Psoas muscle (tissue), 7 donors: ENCODE measurements at regions not wholly inside any gene's neighbourhood (a gene's known extent, or its start where the extent isn't known, plus 50 kb on each side); places are given as distances from the start of the nearest gene placed in this dataset.

Source experiments
- ATAC-seq, 4 donors: fragments of 200-7000 bp; cut with Tn5 transposase; one replicate each; pipeline ENCODE4 v1.9.1; 2020; ENCODE audit warnings: moderate library complexity in 3 of 4, mild to moderate bottlenecking in 2 of 4
- DNase-seq, 2 donors: peaks; one replicate each; pipeline ENCODE4 v3.0.0-alpha.2; 2020
- H3K27ac ChIP-seq: fragments of 200-600 bp; one replicate; pipeline ENCODE4 v1.8.0; 2022
- H3K27me3 ChIP-seq, 3 donors: fragments of 200-600 bp in 1 of 3; one replicate each; pipeline versions ENCODE4 v1.6.1 to v1.8.0; 2013 to 2022; ENCODE audit warnings: low read length in 2 of 3, mild to moderate bottlenecking in 2 of 3, moderate library complexity in 1 of 3; ENCODE audit not compliant: insufficient read depth in 3 of 3
- H3K36me3 ChIP-seq, 2 donors: fragments of 200-600 bp in 1 of 2; one replicate each; pipeline versions ENCODE4 v1.6.1 to v1.8.0; 2013 to 2022; ENCODE audit warnings: low read depth in 1 of 2, mild to moderate bottlenecking in 1 of 2, moderate library complexity in 1 of 2; ENCODE audit not compliant: insufficient read depth in 1 of 2
- H3K4me1 ChIP-seq: fragments of 200-600 bp; one replicate; pipeline ENCODE4 v1.8.0; 2022
- H3K4me3 ChIP-seq: fragments of 200-600 bp; one replicate; pipeline ENCODE4 v1.8.0; 2022; ENCODE audit warnings: mild to moderate bottlenecking
- H3K9me3 ChIP-seq: fragments of 200-600 bp; one replicate; pipeline ENCODE4 v1.8.0; 2022
- CTCF ChIP-seq: fragments of 200-600 bp; IDR thresholded peaks from one replicate; pipeline ENCODE4 v1.8.0; 2022; ENCODE audit warnings: antibody characterized with exemption
- WGBS, 3 donors: extraction: QIAGEN DNeasy Blood & Tissue Kit; methylation state at CpG; one replicate each; pipeline versions ENCODE4 v1.1.6 to v1.1.7; 2013; 5-methylcytosine and 5-hydroxymethylcytosine counted together
- intact Hi-C, 2 donors: fragments of 100-400 bp; cut with DNase I; formaldehyde crosslinking; loops; one replicate each; pipeline versions ENCODE4 v1.11.0 to v1.14.2; 2022
- donor health status: healthy with polysubstance abuse.
- donor health status: DM: no; HTN: no; CAD: no; lungs with moderate emphysema.
- donor health status: Bipolar disorder and iron deficiency.
- donor health status: healthy.
- donor health status: DM: yes; HTN: yes; CAD: no.
- donor health status: DM: no; HTN: no; CAD: no.
- donor health status: DM: yes; HTN: yes; CAD: no.

GRCh38 chr3:61417352-61417751 lies 144.0 kb upstream of the PTPRG start:
- no peaks in the 10 kb centered on the region for H3K9me3 ChIP-seq
- whole genome bisulfite sequencing, 3 donors, result 79 to 82% (median 80%) methylated on average over 2 of the region's 2 CpGs
- intact Hi-C loops, result no loop called here
- ATAC-seq (no peak), DNase-seq (no peak)
- no peak overlapping the region for H3K4me3 ChIP-seq
- no peaks in the 10 kb centered on the region for H3K36me3 ChIP-seq
- no peaks in the 10 kb centered on the region for H3K27me3 ChIP-seq
- no peak overlapping the region for H3K27ac ChIP-seq
- TF ChIP-seq CTCF, result no peak
- H3K4me1 ChIP-seq, result no peaks in the 10 kb centered on the region

- Histone ChIP-seq H3K9me3 (no peaks in the 10 kb centered on the region), H3K4me3 (no peak overlapping the region), H3K36me3 (no peaks in the 10 kb centered on the region), H3K27ac (no peak overlapping the region), H3K4me1 (no peaks in the 10 kb centered on the region), H3K27me3 (no peaks in the 10 kb centered on the region)
- 73 to 85% (median 81%) methylated on average over 4 of the region's 4 CpGs for WGBS, 3 donors
- intact Hi-C loops, result no loop called here
- TF ChIP-seq CTCF, result no peak
- ATAC-seq (no peak), DNase-seq (no peak)
These were observed 141.1 kb upstream of the PTPRG start for GRCh38 chr3:61420136-61420759.

- Histone ChIP-seq H3K9me3 (no peaks in the 10 kb centered on the region), H3K4me3 (no peak overlapping the region), H3K27me3 (no peaks in the 10 kb centered on the region), H3K4me1 (no peaks in the 10 kb centered on the region), H3K27ac (no peak overlapping the region), H3K36me3 (no peaks in the 10 kb centered on the region)
- DNase-seq, result no peak
- WGBS, 3 donors, result 53 to 85% (median 73%) methylated on average over 1 of the region's 1 CpG
- ATAC-seq, result no peak
- TF ChIP-seq CTCF, result no peak
- intact Hi-C loops, result no loop called here
These were observed 138.3 kb upstream of the PTPRG start for GRCh38 chr3:61422945-61423673.

- DNase-seq, result no peak
- Histone ChIP-seq H3K9me3 (no peaks in the 10 kb centered on the region), H3K27ac (no peak overlapping the region), H3K4me1 (no peaks in the 10 kb centered on the region), H3K27me3 (no peaks in the 10 kb centered on the region), H3K36me3 (no peaks in the 10 kb centered on the region), H3K4me3 (no peak overlapping the region)
- ATAC-seq, result no peak
- intact Hi-C loops, result no loop called here
- 93 to 94% (median 93%) methylated on average over 4 of the region's 4 CpGs for WGBS, 3 donors
- TF ChIP-seq CTCF, result no peak
These were observed 136.0 kb upstream of the PTPRG start for GRCh38 chr3:61425356-61425755.
